ENCODE measurements at regions not wholly inside any gene's neighbourhood (a gene's known extent, or its start where the extent isn't known, plus 50 kb on each side); places are given as distances from the start of the nearest gene placed in this dataset.

DNA sequence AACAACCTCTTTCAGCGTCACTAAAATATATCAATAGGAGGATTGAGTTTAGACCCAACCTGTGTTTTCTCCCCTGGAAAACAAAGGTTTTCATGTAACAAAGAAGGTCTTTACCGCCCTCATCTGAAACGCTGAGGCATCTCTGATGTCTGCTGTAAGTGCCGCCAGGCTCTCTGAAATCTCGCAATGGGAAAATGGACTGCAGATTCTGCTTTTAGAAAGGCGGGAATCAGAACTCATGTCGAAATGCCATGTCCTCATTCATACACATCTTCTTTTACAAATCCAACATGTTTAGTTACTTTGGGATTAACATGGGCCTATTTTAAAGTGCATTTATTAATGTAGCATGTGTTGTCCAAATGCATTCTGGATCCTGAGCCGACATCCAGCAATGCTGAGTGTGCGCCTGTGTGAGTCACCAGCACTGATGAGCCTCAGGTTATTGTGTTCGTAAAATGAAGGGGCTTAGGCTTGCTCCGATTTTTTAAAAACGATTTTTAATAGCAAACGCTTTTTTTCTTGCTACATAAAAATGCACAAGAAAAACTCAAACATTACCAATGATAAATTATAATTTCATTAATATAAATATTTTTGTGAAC lies 51.9 kb upstream of the PLEKHG4B start:
- Mint-ChIP-seq H3K9me3 (no peaks in the 10 kb centered on the region), H3K4me1 (no peaks in the 10 kb centered on the region), H3K27ac (ENCODE audit: low read depth) (no peak overlapping the region), H3K36me3 (ENCODE audit: insufficient read depth) (no peaks in the 10 kb centered on the region), H3K4me3 (no peak overlapping the region), H3K27me3 (peaks cover 54% of the 10 kb centered on the region)
- no peak for DNase-seq (ENCODE audit: low spot score in 2 of 2)
- no peak for ATAC-seq (replicated peaks; ENCODE audit: extremely low read depth, poor library complexity, severe bottlenecking)

All from central memory CD8-positive, alpha-beta T cell (primary cell).